ENCODE measurements at regions not wholly inside any gene's neighbourhood (a gene's known extent, or its start where the extent isn't known, plus 50 kb on each side); places are given as distances from the start of the nearest gene placed in this dataset.

DNA sequence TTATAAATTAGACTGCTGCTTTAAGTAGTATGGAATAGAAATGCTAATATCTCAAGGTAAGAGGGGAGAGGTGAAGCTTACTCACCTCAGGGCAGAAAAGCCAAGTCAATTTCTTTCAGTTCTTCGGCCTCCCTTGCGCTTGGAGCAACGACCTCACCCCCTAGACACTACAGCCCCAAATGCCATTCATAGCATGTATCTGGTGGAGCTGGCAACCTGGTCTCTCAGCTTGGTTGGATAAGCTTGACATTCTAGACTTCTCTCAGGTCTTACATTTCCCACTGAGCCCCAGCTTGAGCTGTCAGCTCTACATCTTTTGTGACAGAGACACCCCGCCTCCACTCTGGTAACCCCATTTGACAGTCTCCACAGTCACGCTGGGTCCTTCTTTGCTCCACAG lies 154.9 kb downstream of the ZNF608 start (continued):
- TF ChIP-seq, protein P1, sequence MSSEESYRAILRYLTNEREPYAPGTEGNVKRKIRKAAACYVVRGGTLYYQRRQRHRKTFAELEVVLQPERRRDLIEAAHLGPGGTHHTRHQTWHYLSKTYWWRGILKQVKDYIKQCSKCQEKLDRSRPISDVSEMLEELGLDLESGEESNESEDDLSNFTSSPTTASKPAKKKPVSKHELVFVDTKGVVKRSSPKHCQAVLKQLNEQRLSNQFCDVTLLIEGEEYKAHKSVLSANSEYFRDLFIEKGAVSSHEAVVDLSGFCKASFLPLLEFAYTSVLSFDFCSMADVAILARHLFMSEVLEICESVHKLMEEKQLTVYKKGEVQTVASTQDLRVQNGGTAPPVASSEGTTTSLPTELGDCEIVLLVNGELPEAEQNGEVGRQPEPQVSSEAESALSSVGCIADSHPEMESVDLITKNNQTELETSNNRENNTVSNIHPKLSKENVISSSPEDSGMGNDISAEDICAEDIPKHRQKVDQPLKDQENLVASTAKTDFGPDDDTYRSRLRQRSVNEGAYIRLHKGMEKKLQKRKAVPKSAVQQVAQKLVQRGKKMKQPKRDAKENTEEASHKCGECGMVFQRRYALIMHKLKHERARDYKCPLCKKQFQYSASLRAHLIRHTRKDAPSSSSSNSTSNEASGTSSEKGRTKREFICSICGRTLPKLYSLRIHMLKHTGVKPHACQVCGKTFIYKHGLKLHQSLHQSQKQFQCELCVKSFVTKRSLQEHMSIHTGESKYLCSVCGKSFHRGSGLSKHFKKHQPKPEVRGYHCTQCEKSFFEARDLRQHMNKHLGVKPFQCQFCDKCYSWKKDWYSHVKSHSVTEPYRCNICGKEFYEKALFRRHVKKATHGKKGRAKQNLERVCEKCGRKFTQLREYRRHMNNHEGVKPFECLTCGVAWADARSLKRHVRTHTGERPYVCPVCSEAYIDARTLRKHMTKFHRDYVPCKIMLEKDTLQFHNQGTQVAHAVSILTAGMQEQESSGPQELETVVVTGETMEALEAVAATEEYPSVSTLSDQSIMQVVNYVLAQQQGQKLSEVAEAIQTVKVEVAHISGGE (CRISPR knock-in tag; IDR thresholded peaks at IDR 0.05): no peak
- TF ChIP-seq CBX3 (IDR thresholded peaks at IDR 0.05; ENCODE audit: borderline replicate concordance in 1 of 2, low read length in 2 of 2) (no peak), ZNF253 (CRISPR knock-in tag; conservative IDR thresholded peaks at IDR 0.05) (no peak)

DNA sequence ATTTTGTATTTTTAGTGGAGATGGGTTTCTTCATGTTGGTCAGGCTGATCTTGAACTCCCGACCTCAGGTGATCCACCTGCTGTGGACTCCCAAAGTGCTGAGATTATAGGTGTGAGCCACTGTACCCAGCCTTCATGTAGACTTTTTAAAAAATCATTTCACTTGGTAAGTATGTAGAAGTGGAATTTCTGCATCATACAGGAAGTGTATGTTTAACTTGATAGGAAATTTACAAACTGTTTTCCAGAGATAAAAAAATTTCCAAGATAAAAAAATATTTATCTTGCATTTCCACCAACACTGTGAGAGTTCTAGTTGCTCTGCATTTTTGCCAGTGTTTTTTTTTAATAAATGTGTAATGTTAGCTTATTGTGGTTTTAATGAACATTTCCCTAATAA lies 155.8 kb downstream of the ZNF608 start:
- Histone ChIP-seq H3K9me1 (ENCODE audit: control insufficient read depth, insufficient read depth, low read length) (no peaks in the 10 kb centered on the region), H3K4me2 (ENCODE audit: insufficient read depth, low read length) (no peak overlapping the region), H3K79me2 (ENCODE audit: control insufficient read depth, insufficient read depth, low read length) (no peaks in the 10 kb centered on the region), H2AFZ (ENCODE audit: low read depth, low read length) (no peak overlapping the region), H3K27ac (ENCODE audit: extremely low read depth, low read depth, low read length) (no peak overlapping the region), H3K9ac (ENCODE audit: insufficient read depth in 1 of 2, low read depth in 2 of 2, low read length in 2 of 2) (no peak overlapping the region), H4K20me1 (replicated peaks; ENCODE audit: control insufficient read depth, insufficient read depth, low read length) (no peaks in the 10 kb centered on the region), H3K36me3 (ENCODE audit: control insufficient read depth, insufficient read depth, low read length) (no peaks in the 10 kb centered on the region), H3K4me1 (replicated peaks in 1 of 2; ENCODE audit: control insufficient read depth in 2 of 2, insufficient read depth in 2 of 2, low read length in 2 of 2) (no peaks in the 10 kb centered on the region), H3K4me3 (no peak overlapping the region), H3K9me3 (replicated peaks; ENCODE audit: control insufficient read depth, insufficient read depth, low read depth, low read length) (no peaks in the 10 kb centered on the region), H3K27me3 (ENCODE audit: control insufficient read depth in 2 of 2, insufficient read depth in 2 of 2, low read length in 2 of 2) (no peaks in the 10 kb centered on the region)
- intact Hi-C loops (cut with micrococcal nuclease): no loop called here
- DNase-seq (ENCODE audit: extremely low read depth in 1 of 4, low spot score in 3 of 4) (no peak), FAIRE-seq (no peak), ATAC-seq (no peak)
- no peak for TF ChIP-seq BACH1 (tag; IDR thresholded peaks at IDR 0.05)
- TF ChIP-seq GATAD2B (IDR thresholded peaks at IDR 0.05; ENCODE audit: borderline replicate concordance): no peak
- TF ChIP-seq, protein P2, sequence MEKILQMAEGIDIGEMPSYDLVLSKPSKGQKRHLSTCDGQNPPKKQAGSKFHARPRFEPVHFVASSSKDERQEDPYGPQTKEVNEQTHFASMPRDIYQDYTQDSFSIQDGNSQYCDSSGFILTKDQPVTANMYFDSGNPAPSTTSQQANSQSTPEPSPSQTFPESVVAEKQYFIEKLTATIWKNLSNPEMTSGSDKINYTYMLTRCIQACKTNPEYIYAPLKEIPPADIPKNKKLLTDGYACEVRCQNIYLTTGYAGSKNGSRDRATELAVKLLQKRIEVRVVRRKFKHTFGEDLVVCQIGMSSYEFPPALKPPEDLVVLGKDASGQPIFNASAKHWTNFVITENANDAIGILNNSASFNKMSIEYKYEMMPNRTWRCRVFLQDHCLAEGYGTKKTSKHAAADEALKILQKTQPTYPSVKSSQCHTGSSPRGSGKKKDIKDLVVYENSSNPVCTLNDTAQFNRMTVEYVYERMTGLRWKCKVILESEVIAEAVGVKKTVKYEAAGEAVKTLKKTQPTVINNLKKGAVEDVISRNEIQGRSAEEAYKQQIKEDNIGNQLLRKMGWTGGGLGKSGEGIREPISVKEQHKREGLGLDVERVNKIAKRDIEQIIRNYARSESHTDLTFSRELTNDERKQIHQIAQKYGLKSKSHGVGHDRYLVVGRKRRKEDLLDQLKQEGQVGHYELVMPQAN (IDR thresholded peaks at IDR 0.05; ENCODE audit: borderline replicate concordance): no peak
- TF ChIP-seq, protein P3, sequence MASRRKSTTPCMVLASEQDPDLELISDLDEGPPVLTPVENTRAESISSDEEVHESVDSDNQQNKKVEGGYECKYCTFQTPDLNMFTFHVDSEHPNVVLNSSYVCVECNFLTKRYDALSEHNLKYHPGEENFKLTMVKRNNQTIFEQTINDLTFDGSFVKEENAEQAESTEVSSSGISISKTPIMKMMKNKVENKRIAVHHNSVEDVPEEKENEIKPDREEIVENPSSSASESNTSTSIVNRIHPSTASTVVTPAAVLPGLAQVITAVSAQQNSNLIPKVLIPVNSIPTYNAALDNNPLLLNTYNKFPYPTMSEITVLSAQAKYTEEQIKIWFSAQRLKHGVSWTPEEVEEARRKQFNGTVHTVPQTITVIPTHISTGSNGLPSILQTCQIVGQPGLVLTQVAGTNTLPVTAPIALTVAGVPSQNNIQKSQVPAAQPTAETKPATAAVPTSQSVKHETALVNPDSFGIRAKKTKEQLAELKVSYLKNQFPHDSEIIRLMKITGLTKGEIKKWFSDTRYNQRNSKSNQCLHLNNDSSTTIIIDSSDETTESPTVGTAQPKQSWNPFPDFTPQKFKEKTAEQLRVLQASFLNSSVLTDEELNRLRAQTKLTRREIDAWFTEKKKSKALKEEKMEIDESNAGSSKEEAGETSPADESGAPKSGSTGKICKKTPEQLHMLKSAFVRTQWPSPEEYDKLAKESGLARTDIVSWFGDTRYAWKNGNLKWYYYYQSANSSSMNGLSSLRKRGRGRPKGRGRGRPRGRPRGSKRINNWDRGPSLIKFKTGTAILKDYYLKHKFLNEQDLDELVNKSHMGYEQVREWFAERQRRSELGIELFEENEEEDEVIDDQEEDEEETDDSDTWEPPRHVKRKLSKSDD (conservative IDR thresholded peaks at IDR 0.05; ENCODE audit: low read length): no peak
- no peak for TF ChIP-seq KDM1A (IDR thresholded peaks at IDR 0.05)
- POLR2A ChIA-PET: no interaction called here
- no TSS peak for BruUV-seq (replicated peaks)
- in situ Hi-C loops (cut with MboI): no loop called here
- CTCF ChIA-PET (ENCODE audit: low intra/inter-chr PET ratio): no interaction called here
- WGBS (ENCODE audit: insufficient coverage, low coverage, missing lambda C conversion rate): 0% methylated on average over 1 of the region's 1 CpG

All from K562 (cell line).